PC-9 (cell line): ENCODE measurements at regions not wholly inside any gene's neighbourhood (a gene's known extent, or its start where the extent isn't known, plus 50 kb on each side); places are given as distances from the start of the nearest gene placed in this dataset.

ENCODE experiments used
- CTCF ChIP-seq: fragments of 200-600 bp; sonication (generic); conservative IDR thresholded peaks from 2 replicates; pipeline ENCODE4 v1.6.1; 2017; ENCODE audit warnings: mixed run types, antibody characterized with exemption, mild to moderate bottlenecking, moderate library complexity
- EZH2 ChIP-seq: fragments of 200-600 bp; sonication (generic); IDR thresholded peaks from 2 replicates; pipeline ENCODE4 v1.8.0; 2017; ENCODE audit warnings: antibody characterized with exemption, low read depth

- TF ChIP-seq EZH2 (no peak), CTCF (no peak)
These were observed 52.9 kb upstream of the FSHR start for GRCh38 chr2:49207204-49207603.
